C4-2B (cell line): ENCODE measurements at regions not wholly inside any gene's neighbourhood (a gene's known extent, or its start where the extent isn't known, plus 50 kb on each side); places are given as distances from the start of the nearest gene placed in this dataset.
A peak's percentile ranks its signal among the peaks of the same experiment; 100 is the strongest.

Source experiments
- CTCF ChIP-seq: fragments of 450-650 bp; conservative IDR thresholded peaks from 2 replicates; pipeline ENCODE4 v1.5.1; 2017; ENCODE audit warnings: mild to moderate bottlenecking
- ZFX ChIP-seq: fragments of 450-650 bp; IDR thresholded peaks from 2 replicates; pipeline ENCODE4 v1.6.1; 2017

- peak; percentile 92 for TF ChIP-seq CTCF
- no peak for TF ChIP-seq ZFX
Observed at GRCh38 chr7:22559829-22560489, 60.0 kb upstream of the STEAP1B start.
